K562 (cell line): ENCODE measurements at regions not wholly inside any gene's neighbourhood (a gene's known extent, or its start where the extent isn't known, plus 50 kb on each side); places are given as distances from the start of the nearest gene placed in this dataset.

ENCODE experiments used
- ATAC-seq: fragments of 200-7000 bp; cut with Tn5 transposase; 3 replicates; pipeline ENCODE4 v1.9.1; 2020; ENCODE audit warnings: moderate library complexity
- BruUV-seq: library from RNA; stranded (reverse); fragments of 400-500 nt; replicated peaks from 2 replicates; lab custom pipeline; 2021; lab: Mats Ljungman, UMichigan
- CTCF ChIA-PET: fragments of 300-600 bp; formaldehyde crosslinking; extraction: SDS; loops from one replicate; lab custom pipeline; 2021; ENCODE audit warnings: low intra/inter-chr PET ratio; lab: Yijun Ruan, JAX
- POLR2A ChIA-PET: fragments of 300-600, 350-650 bp; sonication (Branson Sonifier 250); formaldehyde crosslinking; extraction: SDS; loops from one replicate; lab custom pipeline; 2021; ENCODE audit warnings: antibody characterized with exemption, inconsistent platforms; lab: Yijun Ruan, JAX
- DNase-seq, 4 experiments: peaks; one replicate each; pipeline versions ENCODE4 v3.0.0 to v3.0.0-alpha.2; 2011 to 2018; ENCODE audit warnings: low spot score in 3 of 4, mixed read lengths in 3 of 4; ENCODE audit errors: extremely low read depth in 1 of 4
- FAIRE-seq: peaks from 2 replicates; lab custom pipeline; 2011; peaks lifted over from hg19 to GRCh38; lab: Jason Lieb, UNC
- H2AFZ ChIP-seq: 2 replicates; pipeline ENCODE4 v1.6.0; 2011; ENCODE audit warnings: low read depth, low read length, control low read depth, inconsistent platforms
- H3K27ac ChIP-seq: fragments of 200-600 bp; 3 replicates; pipeline ENCODE4 v1.8.0; 2011; ENCODE audit warnings: low read depth, mild to moderate bottlenecking, control low read depth, inconsistent platforms, low read length, moderate library complexity, mixed read lengths; ENCODE audit errors: extremely low read depth
- H3K27me3 ChIP-seq, 2 experiments: fragments of 300-600 bp in 1 of 2; 2 replicates in 1 of 2; 3 replicates in 1 of 2; pipeline versions ENCODE4 v1.6.0 to v1.8.0; 2011; ENCODE audit warnings: inconsistent platforms in 2 of 2, low read length in 2 of 2, mild to moderate bottlenecking in 1 of 2, mixed read lengths in 1 of 2, moderate library complexity in 1 of 2; ENCODE audit not compliant: control insufficient read depth in 2 of 2, insufficient read depth in 2 of 2
- H3K36me3 ChIP-seq: fragments of 300-600 bp; 3 replicates; pipeline ENCODE4 v1.8.0; 2011; ENCODE audit warnings: mild to moderate bottlenecking, low read length, inconsistent platforms; ENCODE audit not compliant: control insufficient read depth, insufficient read depth
- H3K4me1 ChIP-seq, 2 experiments: fragments of 200-600 bp in 1 of 2; replicated peaks in 1 of 2; 2 replicates in 1 of 2; 3 replicates in 1 of 2; pipeline versions ENCODE4 v1.5.1 to v1.8.0; 2011; ENCODE audit warnings: inconsistent platforms in 2 of 2, low read length in 2 of 2, mild to moderate bottlenecking in 1 of 2, mixed read lengths in 1 of 2, moderate library complexity in 1 of 2; ENCODE audit not compliant: control insufficient read depth in 2 of 2, insufficient read depth in 2 of 2
- H3K4me2 ChIP-seq: 2 replicates; pipeline ENCODE4 v1.6.1; 2011; ENCODE audit warnings: low read length, control low read depth, inconsistent platforms, mixed read lengths; ENCODE audit not compliant: insufficient read depth
- H3K4me3 ChIP-seq: fragments of 200-600 bp; sonication (generic), shearing (Covaris generic); 2 replicates; pipeline ENCODE4 v1.5.1; 2016; ENCODE audit warnings: control low read depth, inconsistent platforms
- H3K79me2 ChIP-seq: fragments of 200-600 bp; 3 replicates; pipeline ENCODE4 v1.8.0; 2011; ENCODE audit warnings: low read length, inconsistent platforms; ENCODE audit not compliant: control insufficient read depth, insufficient read depth
- H3K9ac ChIP-seq, 2 experiments: 2 replicates each; pipeline versions ENCODE4 v1.6.0 to v1.6.1; 2011; ENCODE audit warnings: low read depth in 2 of 2, low read length in 2 of 2, control low read depth in 1 of 2, inconsistent platforms in 1 of 2, mild to moderate bottlenecking in 1 of 2, mixed read lengths in 1 of 2; ENCODE audit not compliant: insufficient read depth in 1 of 2
- H3K9me1 ChIP-seq: one replicate; pipeline ENCODE4 v1.6.0; 2011; ENCODE audit warnings: inconsistent platforms, mild to moderate bottlenecking, low read length, moderate library complexity; ENCODE audit not compliant: control insufficient read depth, insufficient read depth
- H3K9me3 ChIP-seq: replicated peaks from 2 replicates; pipeline ENCODE4 v1.5.1; 2011; ENCODE audit warnings: low read depth, low read length, inconsistent platforms; ENCODE audit not compliant: control insufficient read depth, insufficient read depth
- H4K20me1 ChIP-seq: replicated peaks from 2 replicates; pipeline ENCODE4 v1.6.1; 2011; ENCODE audit warnings: low read length, inconsistent platforms, mixed read lengths; ENCODE audit not compliant: control insufficient read depth, insufficient read depth
- FIP1L1 ChIP-seq: fragments of 200-400 bp; formaldehyde crosslinking; IDR thresholded peaks from 2 replicates; pipeline ENCODE4 v1.6.1; 2018; ENCODE audit warnings: mild to moderate bottlenecking, low read depth, low read length; ENCODE audit not compliant: poor library complexity, severe bottlenecking
- SIN3A ChIP-seq, 2 experiments: fragments of 150-350 bp in 1 of 2; IDR thresholded peaks; 2 replicates each; pipeline ENCODE4 v1.6.1; 2011 to 2016; ENCODE audit warnings: borderline replicate concordance in 2 of 2, low read depth in 2 of 2, low read length in 2 of 2, mild to moderate bottlenecking in 2 of 2, moderate library complexity in 2 of 2; ENCODE audit not compliant: control insufficient read depth in 1 of 2
- ZNF431 ChIP-seq: sonication (generic); formaldehyde crosslinking; IDR thresholded peaks from 2 replicates; pipeline ENCODE4 v1.8.0; 2022; ENCODE audit warnings: mild to moderate bottlenecking, missing genetic modification reagents
- in situ Hi-C: fragments of 300-500 bp; cut with MboI; formaldehyde crosslinking; loops from 4 replicates; pipeline ENCODE4 v1.15.0; 2018; ENCODE audit warnings: inconsistent platforms, mixed read lengths
- intact Hi-C: fragments of 100-400 bp; cut with micrococcal nuclease; formaldehyde crosslinking; loops from 2 replicates; pipeline ENCODE4 v1.14.2; 2022

GRCh38 chr20:36096435-36096834, 58.1 kb upstream of the EPB41L1 start:
- Histone ChIP-seq H3K4me3 (no peak overlapping the region), H3K9ac (no peak overlapping the region), H3K4me2 (no peak overlapping the region), H3K4me1 (peaks cover 23 to 36% of the 10 kb centered on the region in 2 experiments), H3K27ac (no peak overlapping the region), H3K9me3 (no peaks in the 10 kb centered on the region), H4K20me1 (no peaks in the 10 kb centered on the region; the same call in 1 of the 2 replicates), H3K27me3 (no peaks in the 10 kb centered on the region), H3K79me2 (no peaks in the 10 kb centered on the region), H3K36me3 (no peaks in the 10 kb centered on the region), H3K9me1 (no peaks in the 10 kb centered on the region), H2AFZ (no peak overlapping the region)
- FAIRE-seq = no peak
- in situ Hi-C loops (no loop called here), intact Hi-C loops (loop anchor here (5.0 kb wide), 1 partner anchor 41 kb away; no protein-coding TSS in a partner anchor)
- no peak for TF ChIP-seq SIN3A (IDR thresholded peaks at IDR 0.05; ENCODE audit: borderline replicate concordance in 2 of 2, control insufficient read depth in 1 of 2, low read depth in 2 of 2, low read length in 2 of 2)
- no peak for TF ChIP-seq FIP1L1
- no peak for TF ChIP-seq ZNF431
- ATAC-seq = no peak
- no TSS peak for BruUV-seq
- POLR2A ChIA-PET = interaction anchor here (0.6 to 2.7 kb wide), 2 partner anchors 11 to 144 kb away, joined by 3 to 9 read pairs; no protein-coding TSS in a partner anchor
- CTCF ChIA-PET = interaction anchor here (0.6 kb wide), 1 partner anchor 637 kb away, joined by 3 read pairs; no protein-coding TSS in a partner anchor
- peak in 1 of 4 experiments; percentile 7 for DNase-seq
